ENCODE measurements at regions not wholly inside any gene's neighbourhood (a gene's known extent, or its start where the extent isn't known, plus 50 kb on each side); places are given as distances from the start of the nearest gene placed in this dataset.

DNA sequence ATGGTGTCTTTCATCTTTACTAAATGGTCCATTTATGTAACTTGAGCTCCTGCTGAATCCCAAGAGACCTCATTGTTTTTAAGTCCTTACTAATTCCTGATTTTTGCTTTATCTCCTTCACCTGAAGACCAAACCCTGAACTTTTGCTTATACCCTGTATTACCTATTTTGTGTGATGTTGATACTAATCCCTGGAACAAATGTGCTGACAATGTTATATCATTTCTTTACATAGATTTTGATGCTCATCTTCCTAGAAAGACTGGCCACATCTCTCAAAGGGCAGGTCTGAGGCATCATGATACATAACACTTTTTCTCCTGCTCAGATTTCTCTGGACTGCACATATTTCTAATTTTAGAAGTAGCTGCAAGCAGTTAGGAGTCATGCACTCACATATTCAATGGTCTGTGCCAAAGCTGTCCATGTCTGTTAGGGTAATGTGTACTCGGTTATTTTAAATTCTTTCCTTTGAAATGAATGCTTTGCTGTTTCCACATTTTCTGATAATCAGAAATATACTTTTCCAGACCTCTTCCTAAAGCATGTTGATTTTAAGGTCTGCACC, 427.9 kb upstream of the HNRNPA3 start:
- TF ChIP-seq, protein P1, sequence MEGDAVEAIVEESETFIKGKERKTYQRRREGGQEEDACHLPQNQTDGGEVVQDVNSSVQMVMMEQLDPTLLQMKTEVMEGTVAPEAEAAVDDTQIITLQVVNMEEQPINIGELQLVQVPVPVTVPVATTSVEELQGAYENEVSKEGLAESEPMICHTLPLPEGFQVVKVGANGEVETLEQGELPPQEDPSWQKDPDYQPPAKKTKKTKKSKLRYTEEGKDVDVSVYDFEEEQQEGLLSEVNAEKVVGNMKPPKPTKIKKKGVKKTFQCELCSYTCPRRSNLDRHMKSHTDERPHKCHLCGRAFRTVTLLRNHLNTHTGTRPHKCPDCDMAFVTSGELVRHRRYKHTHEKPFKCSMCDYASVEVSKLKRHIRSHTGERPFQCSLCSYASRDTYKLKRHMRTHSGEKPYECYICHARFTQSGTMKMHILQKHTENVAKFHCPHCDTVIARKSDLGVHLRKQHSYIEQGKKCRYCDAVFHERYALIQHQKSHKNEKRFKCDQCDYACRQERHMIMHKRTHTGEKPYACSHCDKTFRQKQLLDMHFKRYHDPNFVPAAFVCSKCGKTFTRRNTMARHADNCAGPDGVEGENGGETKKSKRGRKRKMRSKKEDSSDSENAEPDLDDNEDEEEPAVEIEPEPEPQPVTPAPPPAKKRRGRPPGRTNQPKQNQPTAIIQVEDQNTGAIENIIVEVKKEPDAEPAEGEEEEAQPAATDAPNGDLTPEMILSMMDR (conservative IDR thresholded peaks at IDR 0.05; ENCODE audit: low read length), result no peak
- no peak for TF ChIP-seq EZH2phosphoT487 (IDR thresholded peaks at IDR 0.05; ENCODE audit: borderline replicate concordance, low read depth, low read length)
